Uterus (tissue), 2 donors: ENCODE measurements at regions not wholly inside any gene's neighbourhood (a gene's known extent, or its start where the extent isn't known, plus 50 kb on each side); places are given as distances from the start of the nearest gene placed in this dataset.

Experiments
- POLR2A ChIP-seq, 2 donors: fragments of 450-650 bp; IDR thresholded peaks; one replicate each; pipeline ENCODE4 v1.6.1; 2016; ENCODE audit warnings: antibody characterized with exemption in 2 of 2, mild to moderate bottlenecking in 1 of 2, moderate library complexity in 1 of 2
- TF ChIP-seq, protein P1 (sequence below), 4 experiments: fragments of 200-600 bp in 2 of 4; fragments of 450-650 bp in 2 of 4; sonication (generic) in 2 of 4; IDR thresholded peaks; one replicate each; pipeline ENCODE4 v1.5.1; 2016 to 2019; ENCODE audit warnings: antibody characterized with exemption in 4 of 4, mild to moderate bottlenecking in 2 of 4, moderate library complexity in 1 of 4

DNA sequence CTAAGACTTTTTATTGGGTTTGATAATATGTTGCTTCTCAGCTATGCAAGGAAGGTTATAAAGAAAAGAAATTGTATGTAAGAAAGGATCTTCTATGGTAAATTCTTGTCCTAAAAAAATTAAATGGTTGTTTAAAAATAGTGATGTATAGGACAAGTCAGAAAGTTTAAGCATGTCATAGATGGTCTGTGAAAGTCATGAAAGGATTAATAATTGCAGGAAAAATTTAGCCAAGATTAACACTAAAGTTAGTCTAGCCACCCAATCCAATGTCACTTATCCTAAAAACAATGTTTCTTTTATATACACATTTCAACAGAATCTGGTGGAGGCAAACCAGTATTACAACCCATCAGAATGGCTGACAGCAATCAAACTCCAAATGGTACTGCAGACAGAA is 1046.7 kb upstream of the SLC39A10 start:
- TF ChIP-seq, protein P1, sequence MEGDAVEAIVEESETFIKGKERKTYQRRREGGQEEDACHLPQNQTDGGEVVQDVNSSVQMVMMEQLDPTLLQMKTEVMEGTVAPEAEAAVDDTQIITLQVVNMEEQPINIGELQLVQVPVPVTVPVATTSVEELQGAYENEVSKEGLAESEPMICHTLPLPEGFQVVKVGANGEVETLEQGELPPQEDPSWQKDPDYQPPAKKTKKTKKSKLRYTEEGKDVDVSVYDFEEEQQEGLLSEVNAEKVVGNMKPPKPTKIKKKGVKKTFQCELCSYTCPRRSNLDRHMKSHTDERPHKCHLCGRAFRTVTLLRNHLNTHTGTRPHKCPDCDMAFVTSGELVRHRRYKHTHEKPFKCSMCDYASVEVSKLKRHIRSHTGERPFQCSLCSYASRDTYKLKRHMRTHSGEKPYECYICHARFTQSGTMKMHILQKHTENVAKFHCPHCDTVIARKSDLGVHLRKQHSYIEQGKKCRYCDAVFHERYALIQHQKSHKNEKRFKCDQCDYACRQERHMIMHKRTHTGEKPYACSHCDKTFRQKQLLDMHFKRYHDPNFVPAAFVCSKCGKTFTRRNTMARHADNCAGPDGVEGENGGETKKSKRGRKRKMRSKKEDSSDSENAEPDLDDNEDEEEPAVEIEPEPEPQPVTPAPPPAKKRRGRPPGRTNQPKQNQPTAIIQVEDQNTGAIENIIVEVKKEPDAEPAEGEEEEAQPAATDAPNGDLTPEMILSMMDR (IDR thresholded peaks at IDR 0.05), result no peak
- no peak for TF ChIP-seq POLR2A (IDR thresholded peaks at IDR 0.05)
